Fibroblast of lung (primary cell): ENCODE measurements at regions not wholly inside any gene's neighbourhood (a gene's known extent, or its start where the extent isn't known, plus 50 kb on each side); places are given as distances from the start of the nearest gene placed in this dataset.

Experiments
- DNase-seq, 2 donors: peaks; one replicate each; pipeline versions ENCODE4 v3.0.0 to v3.0.0-alpha.2; 2010; ENCODE audit warnings: low read depth in 2 of 2
- H2AFZ ChIP-seq: 2 replicates; pipeline ENCODE4 v1.5.1; 2012; ENCODE audit warnings: low read length, control low read depth, inconsistent platforms
- H3K27ac ChIP-seq: 2 replicates; pipeline ENCODE4 v1.5.1; 2011; ENCODE audit warnings: low read length, control low read depth; ENCODE audit not compliant: insufficient read depth
- H3K27me3 ChIP-seq: 2 replicates; pipeline ENCODE4 v1.5.1; 2011; ENCODE audit warnings: mild to moderate bottlenecking, low read length; ENCODE audit not compliant: control insufficient read depth, insufficient read depth
- H3K36me3 ChIP-seq: 2 replicates; pipeline ENCODE4 v1.5.1; 2011; ENCODE audit warnings: low read length; ENCODE audit not compliant: control insufficient read depth, insufficient read depth
- H3K4me1 ChIP-seq: 2 replicates; pipeline ENCODE4 v1.5.1; 2011; ENCODE audit warnings: low read length; ENCODE audit not compliant: control insufficient read depth, insufficient read depth; ENCODE audit errors: extremely low read depth
- H3K4me2 ChIP-seq: 2 replicates; pipeline ENCODE4 v1.5.1; 2011; ENCODE audit warnings: low read length, control low read depth; ENCODE audit not compliant: insufficient read depth; ENCODE audit errors: extremely low read depth
- H3K4me3 ChIP-seq, 4 experiments: fragments of 200-600 bp in 1 of 4; sonication (generic) in 1 of 4; replicated peaks in 1 of 4; 2 replicates each; pipeline ENCODE4 v1.5.1; 2011 to 2016; ENCODE audit warnings: low read length in 4 of 4, low read depth in 3 of 4, mild to moderate bottlenecking in 3 of 4, control low read depth in 2 of 4, inconsistent platforms in 1 of 4, mixed read lengths in 1 of 4; ENCODE audit not compliant: insufficient read depth in 1 of 4; ENCODE audit errors: control extremely low read depth in 1 of 4
- H3K79me2 ChIP-seq: 2 replicates; pipeline ENCODE4 v1.5.1; 2012; ENCODE audit warnings: mild to moderate bottlenecking, low read length, inconsistent platforms; ENCODE audit not compliant: control insufficient read depth, insufficient read depth
- H3K9ac ChIP-seq: 2 replicates; pipeline ENCODE4 v1.5.1; 2011; ENCODE audit warnings: mild to moderate bottlenecking, low read length, control low read depth; ENCODE audit not compliant: insufficient read depth
- H3K9me3 ChIP-seq: 2 replicates; pipeline ENCODE4 v1.5.1; 2012; ENCODE audit warnings: low read depth, low read length; ENCODE audit not compliant: control insufficient read depth, insufficient read depth
- H4K20me1 ChIP-seq: 2 replicates; pipeline ENCODE4 v1.5.1; 2011; ENCODE audit warnings: low read length; ENCODE audit not compliant: control insufficient read depth, insufficient read depth; ENCODE audit errors: extremely low read depth
- CTCF ChIP-seq, 2 donors: IDR thresholded peaks in 1 of 2; conservative IDR thresholded peaks in 1 of 2; 1 replicate in 1 of 2; 2 replicates in 1 of 2; pipeline ENCODE4 v1.5.1; 2011 to 2012; ENCODE audit warnings: low read length in 2 of 2, control low read depth in 1 of 2, inconsistent platforms in 1 of 2, low read depth in 1 of 2, mild to moderate bottlenecking in 1 of 2
- EZH2 ChIP-seq: IDR thresholded peaks from 2 replicates; pipeline ENCODE4 v1.5.1; 2012; ENCODE audit warnings: low read length, control low read depth, mild to moderate bottlenecking; ENCODE audit errors: missing control alignments

GRCh38 chr3:25064681-25065080 lies 363.4 kb upstream of the RARB start:
- no peak for TF ChIP-seq CTCF (conservative IDR thresholded peaks at IDR 0.05 in 1 of 2, IDR thresholded peaks at IDR 0.05 in 1 of 2; ENCODE audit: low read depth in 1 of 2, low read length in 2 of 2)
- TF ChIP-seq EZH2 = no peak
- Histone ChIP-seq H3K9ac (no peak overlapping the region), H2AFZ (no peak overlapping the region), H3K4me3 (no peak overlapping the region), H3K27me3 (no peaks in the 10 kb centered on the region), H3K9me3 (no peaks in the 10 kb centered on the region), H3K4me2 (no peak overlapping the region), H3K27ac (no peak overlapping the region), H3K79me2 (no peaks in the 10 kb centered on the region), H3K4me1 (no peaks in the 10 kb centered on the region), H4K20me1 (no peaks in the 10 kb centered on the region), H3K36me3 (no peaks in the 10 kb centered on the region)
- DNase-seq = no peak

GRCh38 chr3:25069970-25070369 lies 358.1 kb upstream of the RARB start:
- H3K9me3 ChIP-seq = no peaks in the 10 kb centered on the region

GRCh38 chr3:25071846-25072245 lies 356.2 kb upstream of the RARB start:
- H3K4me3 ChIP-seq = no peak overlapping the region
- H3K4me2 ChIP-seq = no peak overlapping the region
- TF ChIP-seq EZH2 (no peak), CTCF (conservative IDR thresholded peaks at IDR 0.05 in 1 of 2, IDR thresholded peaks at IDR 0.05 in 1 of 2; ENCODE audit: low read depth in 1 of 2, low read length in 2 of 2) (no peak)
- no peaks in the 10 kb centered on the region for H3K36me3 ChIP-seq
- H3K9me3 ChIP-seq = no peaks in the 10 kb centered on the region
- no peak for DNase-seq
- no peak overlapping the region for H2AFZ ChIP-seq
- H3K9ac ChIP-seq = no peak overlapping the region
- no peak overlapping the region for H3K27ac ChIP-seq
- H3K27me3 ChIP-seq = no peaks in the 10 kb centered on the region
- H3K79me2 ChIP-seq = no peaks in the 10 kb centered on the region
- H4K20me1 ChIP-seq = no peaks in the 10 kb centered on the region
- no peaks in the 10 kb centered on the region for H3K4me1 ChIP-seq

More at GRCh38 chr3:25069970-25070369, 358.1 kb upstream of the RARB start:
- H3K36me3 ChIP-seq = no peaks in the 10 kb centered on the region
- H3K4me3 ChIP-seq = no peak overlapping the region
- no peaks in the 10 kb centered on the region for H4K20me1 ChIP-seq
- TF ChIP-seq EZH2 = no peak
- no peak for TF ChIP-seq CTCF (conservative IDR thresholded peaks at IDR 0.05 in 1 of 2, IDR thresholded peaks at IDR 0.05 in 1 of 2; ENCODE audit: low read depth in 1 of 2, low read length in 2 of 2)
- no peaks in the 10 kb centered on the region for H3K27me3 ChIP-seq
- no peaks in the 10 kb centered on the region for H3K4me1 ChIP-seq
- H3K79me2 ChIP-seq = no peaks in the 10 kb centered on the region
- H3K9ac ChIP-seq = no peak overlapping the region
- H3K27ac ChIP-seq = no peak overlapping the region
- H3K4me2 ChIP-seq = no peak overlapping the region
- no peak for DNase-seq
- no peak overlapping the region for H2AFZ ChIP-seq
